Panc1 (cell line): ENCODE measurements at regions not wholly inside any gene's neighbourhood (a gene's known extent, or its start where the extent isn't known, plus 50 kb on each side); places are given as distances from the start of the nearest gene placed in this dataset.

Experiments used
- ATAC-seq: fragments of 200-7000 bp; cut with Tn5 transposase; 2 replicates; pipeline ENCODE4 v1.9.1; 2020; ENCODE audit warnings: mild to moderate bottlenecking, moderate library complexity
- BruUV-seq: library from RNA; stranded (reverse); fragments of 400-500 nt; replicated peaks from 2 replicates; lab custom pipeline; 2021; lab: Mats Ljungman, UMichigan
- CTCF ChIA-PET: fragments of 300-600 bp; sonication (Branson Sonifier 250); formaldehyde crosslinking; loops from one replicate; lab custom pipeline; 2022; ENCODE audit warnings: antibody characterized with exemption; lab: Charles Lee
- POLR2A ChIA-PET: fragments of 300-600 bp; sonication (Branson Sonifier 250); formaldehyde crosslinking; loops from one replicate; lab custom pipeline; 2022; ENCODE audit warnings: antibody characterized with exemption; lab: Charles Lee
- DNase-seq: peaks from one replicate; pipeline ENCODE4 v3.0.0-alpha.2; 2010; ENCODE audit warnings: low read depth, low spot score
- H3K27ac ChIP-seq: 2 replicates; pipeline ENCODE4 v1.5.1; 2011; ENCODE audit warnings: mild to moderate bottlenecking, low read length, inconsistent platforms
- H3K27me3 ChIP-seq: fragments of 200-500 bp; sonication (Bioruptor generic); 2 replicates; pipeline ENCODE4 v1.6.0; 2014; ENCODE audit warnings: low read length, inconsistent platforms; ENCODE audit not compliant: control insufficient read depth, insufficient read depth
- H3K36me3 ChIP-seq: fragments of 200-500 bp; sonication (Bioruptor generic); 2 replicates; pipeline ENCODE4 v1.5.1; 2014; ENCODE audit warnings: inconsistent platforms, mild to moderate bottlenecking, low read length, moderate library complexity; ENCODE audit not compliant: control insufficient read depth, insufficient read depth
- H3K4me1 ChIP-seq: 2 replicates; pipeline ENCODE4 v1.5.1; 2011; ENCODE audit warnings: inconsistent platforms, mild to moderate bottlenecking, low read length, moderate library complexity; ENCODE audit not compliant: control insufficient read depth, insufficient read depth
- H3K4me3 ChIP-seq, 2 experiments: 2 replicates each; pipeline ENCODE4 v1.5.1; 2011 to 2012; ENCODE audit warnings: low read depth in 2 of 2, low read length in 2 of 2, mild to moderate bottlenecking in 2 of 2, inconsistent platforms in 1 of 2, moderate library complexity in 1 of 2
- H3K9me3 ChIP-seq: fragments of 200-500 bp; sonication (Bioruptor generic); 2 replicates; pipeline ENCODE4 v1.5.1; 2014; ENCODE audit warnings: low read depth, mild to moderate bottlenecking, inconsistent platforms, low read length, moderate library complexity; ENCODE audit not compliant: control insufficient read depth, insufficient read depth
- POLR2AphosphoS5 ChIP-seq: IDR thresholded peaks from 2 replicates; pipeline ENCODE4 v1.6.1; 2012; ENCODE audit warnings: mild to moderate bottlenecking, low read depth, low read length, moderate library complexity
- SIN3A ChIP-seq: IDR thresholded peaks from 2 replicates; pipeline ENCODE4 v1.6.1; 2012; ENCODE audit warnings: low read depth, mild to moderate bottlenecking, low read length, moderate library complexity, borderline replicate concordance; ENCODE audit not compliant: insufficient read depth
- TCF7L2 ChIP-seq: IDR thresholded peaks from 2 replicates; pipeline ENCODE4 v1.6.1; 2011; ENCODE audit warnings: mild to moderate bottlenecking, low read depth, low read length, inconsistent platforms
- in situ Hi-C: cut with HindIII; loops from 2 replicates; pipeline ENCODE4 v1.10.0; 2016; ENCODE audit warnings: low sequenced_read_pairs, low pct_unique_long_range_greater_than_20kb
- intact Hi-C: fragments of 100-400 bp; cut with micrococcal nuclease; formaldehyde crosslinking; loops from one replicate; pipeline ENCODE4 v1.10.0; 2022; ENCODE audit not compliant: unreplicated experiment
- TF ChIP-seq, protein P1 (sequence below): fragments of 450-650 bp; IDR thresholded peaks from 2 replicates; pipeline ENCODE4 v1.5.1; 2017; ENCODE audit warnings: mild to moderate bottlenecking
- TF ChIP-seq, protein P2 (sequence below), 2 experiments: IDR thresholded peaks; 2 replicates each; pipeline ENCODE4 v1.6.1; 2011 to 2012; ENCODE audit warnings: low read depth in 2 of 2, control low read depth in 1 of 2, low read length in 1 of 2, mild to moderate bottlenecking in 1 of 2, moderate library complexity in 1 of 2; ENCODE audit not compliant: insufficient read depth in 1 of 2

DNA sequence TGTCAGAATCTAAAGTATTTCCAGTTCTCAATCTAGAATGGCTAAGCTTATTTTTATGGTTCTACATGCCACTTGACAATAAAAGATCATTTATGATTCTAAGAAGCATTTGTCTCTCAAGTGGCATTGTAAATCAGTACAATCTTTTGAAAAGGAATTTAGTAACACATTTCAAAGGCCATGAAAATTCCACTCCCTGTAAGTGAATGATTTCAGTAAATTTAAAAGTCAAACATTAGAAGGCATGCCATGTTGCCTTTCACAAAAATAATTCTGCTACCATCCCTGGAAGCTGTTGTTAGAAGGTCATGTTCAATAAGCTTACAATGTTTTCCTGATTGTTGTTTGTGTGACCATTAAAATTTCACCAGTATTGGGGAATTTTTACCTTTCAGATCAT is 142.9 kb downstream of the RPIA start:
- H3K27me3 ChIP-seq, result peaks cover 3% of the 10 kb centered on the region
- H3K36me3 ChIP-seq, result no peaks in the 10 kb centered on the region
- no peaks in the 10 kb centered on the region for H3K9me3 ChIP-seq
- POLR2A ChIA-PET, result no interaction called here
- H3K27ac ChIP-seq, result no peak overlapping the region
- no peaks in the 10 kb centered on the region for H3K4me1 ChIP-seq
- TF ChIP-seq TCF7L2 (no peak), SIN3A (no peak), POLR2AphosphoS5 (no peak)
- TF ChIP-seq, protein P1, sequence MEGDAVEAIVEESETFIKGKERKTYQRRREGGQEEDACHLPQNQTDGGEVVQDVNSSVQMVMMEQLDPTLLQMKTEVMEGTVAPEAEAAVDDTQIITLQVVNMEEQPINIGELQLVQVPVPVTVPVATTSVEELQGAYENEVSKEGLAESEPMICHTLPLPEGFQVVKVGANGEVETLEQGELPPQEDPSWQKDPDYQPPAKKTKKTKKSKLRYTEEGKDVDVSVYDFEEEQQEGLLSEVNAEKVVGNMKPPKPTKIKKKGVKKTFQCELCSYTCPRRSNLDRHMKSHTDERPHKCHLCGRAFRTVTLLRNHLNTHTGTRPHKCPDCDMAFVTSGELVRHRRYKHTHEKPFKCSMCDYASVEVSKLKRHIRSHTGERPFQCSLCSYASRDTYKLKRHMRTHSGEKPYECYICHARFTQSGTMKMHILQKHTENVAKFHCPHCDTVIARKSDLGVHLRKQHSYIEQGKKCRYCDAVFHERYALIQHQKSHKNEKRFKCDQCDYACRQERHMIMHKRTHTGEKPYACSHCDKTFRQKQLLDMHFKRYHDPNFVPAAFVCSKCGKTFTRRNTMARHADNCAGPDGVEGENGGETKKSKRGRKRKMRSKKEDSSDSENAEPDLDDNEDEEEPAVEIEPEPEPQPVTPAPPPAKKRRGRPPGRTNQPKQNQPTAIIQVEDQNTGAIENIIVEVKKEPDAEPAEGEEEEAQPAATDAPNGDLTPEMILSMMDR, result no peak
- TF ChIP-seq, protein P2, sequence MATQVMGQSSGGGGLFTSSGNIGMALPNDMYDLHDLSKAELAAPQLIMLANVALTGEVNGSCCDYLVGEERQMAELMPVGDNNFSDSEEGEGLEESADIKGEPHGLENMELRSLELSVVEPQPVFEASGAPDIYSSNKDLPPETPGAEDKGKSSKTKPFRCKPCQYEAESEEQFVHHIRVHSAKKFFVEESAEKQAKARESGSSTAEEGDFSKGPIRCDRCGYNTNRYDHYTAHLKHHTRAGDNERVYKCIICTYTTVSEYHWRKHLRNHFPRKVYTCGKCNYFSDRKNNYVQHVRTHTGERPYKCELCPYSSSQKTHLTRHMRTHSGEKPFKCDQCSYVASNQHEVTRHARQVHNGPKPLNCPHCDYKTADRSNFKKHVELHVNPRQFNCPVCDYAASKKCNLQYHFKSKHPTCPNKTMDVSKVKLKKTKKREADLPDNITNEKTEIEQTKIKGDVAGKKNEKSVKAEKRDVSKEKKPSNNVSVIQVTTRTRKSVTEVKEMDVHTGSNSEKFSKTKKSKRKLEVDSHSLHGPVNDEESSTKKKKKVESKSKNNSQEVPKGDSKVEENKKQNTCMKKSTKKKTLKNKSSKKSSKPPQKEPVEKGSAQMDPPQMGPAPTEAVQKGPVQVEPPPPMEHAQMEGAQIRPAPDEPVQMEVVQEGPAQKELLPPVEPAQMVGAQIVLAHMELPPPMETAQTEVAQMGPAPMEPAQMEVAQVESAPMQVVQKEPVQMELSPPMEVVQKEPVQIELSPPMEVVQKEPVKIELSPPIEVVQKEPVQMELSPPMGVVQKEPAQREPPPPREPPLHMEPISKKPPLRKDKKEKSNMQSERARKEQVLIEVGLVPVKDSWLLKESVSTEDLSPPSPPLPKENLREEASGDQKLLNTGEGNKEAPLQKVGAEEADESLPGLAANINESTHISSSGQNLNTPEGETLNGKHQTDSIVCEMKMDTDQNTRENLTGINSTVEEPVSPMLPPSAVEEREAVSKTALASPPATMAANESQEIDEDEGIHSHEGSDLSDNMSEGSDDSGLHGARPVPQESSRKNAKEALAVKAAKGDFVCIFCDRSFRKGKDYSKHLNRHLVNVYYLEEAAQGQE (IDR thresholded peaks at IDR 0.05; ENCODE audit: insufficient read depth in 1 of 2, low read depth in 2 of 2, low read length in 1 of 2), result no peak
- in situ Hi-C loops, result no loop called here
- H3K4me3 ChIP-seq, result no peak overlapping the region
- DNase-seq (no peak), ATAC-seq (no peak)
- intact Hi-C loops, result no loop called here
- BruUV-seq, result no TSS peak
- CTCF ChIA-PET, result no interaction called here

DNA sequence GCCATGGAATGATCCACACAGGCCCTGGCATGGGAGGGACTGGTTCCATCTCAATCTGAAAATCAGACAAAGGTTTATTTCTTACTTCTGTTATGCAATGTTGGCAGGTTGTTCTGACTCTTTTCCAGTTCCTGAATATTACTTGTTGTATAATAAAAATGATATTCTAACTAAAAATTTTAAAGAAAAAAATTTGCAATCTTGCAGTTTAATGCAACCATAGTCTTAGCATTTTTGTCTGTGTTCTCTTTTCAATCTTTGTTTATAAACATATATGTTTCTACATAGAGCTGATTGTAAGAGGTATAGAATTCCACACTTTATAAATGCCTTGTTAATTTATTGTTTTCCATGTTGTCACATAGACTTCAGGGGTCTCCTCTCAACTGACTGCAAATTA is 143.4 kb downstream of the RPIA start:
- POLR2A ChIA-PET, result no interaction called here
- in situ Hi-C loops (no loop called here), intact Hi-C loops (no loop called here)
- TF ChIP-seq TCF7L2 (no peak), POLR2AphosphoS5 (no peak), SIN3A (no peak)
- TF ChIP-seq, protein P2 (IDR thresholded peaks at IDR 0.05; ENCODE audit: insufficient read depth in 1 of 2, low read depth in 2 of 2, low read length in 1 of 2), result no peak
- TF ChIP-seq, protein P1, result no peak
- ATAC-seq (no peak), DNase-seq (no peak)
- no TSS peak for BruUV-seq
- Histone ChIP-seq H3K4me1 (no peaks in the 10 kb centered on the region), H3K36me3 (no peaks in the 10 kb centered on the region), H3K27ac (no peak overlapping the region), H3K27me3 (peaks cover 3% of the 10 kb centered on the region), H3K9me3 (no peaks in the 10 kb centered on the region), H3K4me3 (no peak overlapping the region)
- CTCF ChIA-PET, result no interaction called here
